ENCODE measurements at regions not wholly inside any gene's neighbourhood (a gene's known extent, or its start where the extent isn't known, plus 50 kb on each side); places are given as distances from the start of the nearest gene placed in this dataset.

GRCh38 chr3:190252080-190252479 is 70.2 kb downstream of the CLDN1 start:
- TF ChIP-seq POLR2A (IDR thresholded peaks at IDR 0.05) (no peak), CTCF (IDR thresholded peaks at IDR 0.05) (no peak)
